GM18873 (cell line): ENCODE measurements at regions not wholly inside any gene's neighbourhood (a gene's known extent, or its start where the extent isn't known, plus 50 kb on each side); places are given as distances from the start of the nearest gene placed in this dataset.

Experiments
- ATAC-seq: cut with Tn5 transposase; IDR thresholded peaks from one replicate; pipeline ENCODE4 v1.9.1; 2021; ENCODE audit warnings: mild to moderate bottlenecking, moderate library complexity, moderate number of reproducible peaks; ENCODE audit not compliant: unreplicated experiment, low FRiP score

GRCh38 chr6:163923658-163924411, 509.3 kb downstream of the QKI start:
- no peak for ATAC-seq

GRCh38 chr6:163922562-163922961, 508.0 kb downstream of the QKI start:
- no peak for ATAC-seq

GRCh38 chr6:163919652-163920051, 505.1 kb downstream of the QKI start:
- ATAC-seq: no peak

- ATAC-seq: no peak
Measured at GRCh38 chr6:163916315-163917081, 502.0 kb downstream of the QKI start.

- ATAC-seq: no peak
Measured at GRCh38 chr6:163915131-163915530, 500.6 kb downstream of the QKI start.

GRCh38 chr6:163913045-163913444, 498.5 kb downstream of the QKI start:
- no peak for ATAC-seq

- no peak for ATAC-seq
Measured at GRCh38 chr6:163906006-163906710, 491.6 kb downstream of the QKI start.

- ATAC-seq: no peak
Measured at GRCh38 chr6:163904186-163904585, 489.7 kb downstream of the QKI start.

- ATAC-seq: no peak
Measured at GRCh38 chr6:163903541-163903940, 489.0 kb downstream of the QKI start.

GRCh38 chr6:163902993-163903392, 488.5 kb downstream of the QKI start:
- no peak for ATAC-seq

- no peak for ATAC-seq
Measured at GRCh38 chr6:163901681-163902080, 487.2 kb downstream of the QKI start.

GRCh38 chr6:163900570-163900969, 486.1 kb downstream of the QKI start:
- no peak for ATAC-seq

GRCh38 chr6:163897669-163898068, 483.2 kb downstream of the QKI start:
- ATAC-seq: no peak

- ATAC-seq: no peak
Measured at GRCh38 chr6:163897030-163897429, 482.5 kb downstream of the QKI start.

- ATAC-seq: no peak
Measured at GRCh38 chr6:163895162-163895561, 480.6 kb downstream of the QKI start.

- no peak for ATAC-seq
Measured at GRCh38 chr6:163893609-163894189, 479.2 kb downstream of the QKI start.

GRCh38 chr6:163892824-163893561, 478.5 kb downstream of the QKI start:
- no peak for ATAC-seq

GRCh38 chr6:163889904-163890514, 475.5 kb downstream of the QKI start:
- no peak for ATAC-seq

- ATAC-seq: no peak
Measured at GRCh38 chr6:163888030-163888819, 473.7 kb downstream of the QKI start.
